ENCODE measurements at regions not wholly inside any gene's neighbourhood (a gene's known extent, or its start where the extent isn't known, plus 50 kb on each side); places are given as distances from the start of the nearest gene placed in this dataset.

DNA sequence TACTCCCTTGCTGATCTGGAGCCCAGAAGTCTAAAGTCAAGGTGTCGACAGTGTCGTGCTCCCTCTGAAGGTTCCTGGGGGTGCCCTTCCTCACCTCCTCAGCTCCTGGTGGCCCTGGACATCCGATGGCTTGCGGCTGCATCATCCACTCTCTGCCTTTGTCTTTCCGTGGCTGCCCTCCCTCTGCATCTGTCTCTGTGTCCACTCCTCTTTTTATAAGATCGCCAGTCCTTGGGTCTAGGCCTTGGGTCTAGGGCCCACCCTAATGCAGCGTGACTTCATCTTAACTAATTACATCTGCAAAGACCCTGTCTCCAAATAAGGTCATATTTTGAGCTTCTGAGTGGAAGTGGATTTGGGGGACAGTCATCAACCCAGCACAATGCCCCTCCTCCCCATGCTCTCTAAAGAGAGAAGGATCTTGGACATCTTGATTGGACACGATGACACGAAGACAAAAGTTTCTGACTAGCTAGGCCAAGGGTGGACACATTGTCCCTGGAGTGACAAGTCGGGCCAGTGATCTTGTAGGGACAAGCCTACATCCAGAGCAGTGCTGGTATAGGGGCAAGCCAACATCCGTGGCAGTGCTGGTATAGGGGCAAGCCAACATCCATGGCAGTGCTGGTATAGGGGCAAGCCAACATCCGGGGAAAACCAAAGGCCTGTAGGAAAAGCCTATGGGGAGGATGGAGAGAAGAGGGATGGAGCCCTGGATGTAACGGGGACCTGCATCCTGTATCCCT lies 93.9 kb upstream of the DIO3 start:
- H3K9me2 ChIP-seq (replicated peaks; ENCODE audit: insufficient read depth, low read length): no peaks in the 10 kb centered on the region
- H3K79me2 ChIP-seq (ENCODE audit: low read length): no peaks in the 10 kb centered on the region
- H3F3A ChIP-seq (ENCODE audit: insufficient read depth, low read length): no peaks in the 10 kb centered on the region
- H3K9me3 ChIP-seq (replicated peaks; ENCODE audit: insufficient read depth, low read length): no peaks in the 10 kb centered on the region
- no peaks in the 10 kb centered on the region for H3K4me1 ChIP-seq (ENCODE audit: low read length)
- H4K20me1 ChIP-seq (ENCODE audit: insufficient read depth, low read length): no peaks in the 10 kb centered on the region
- H3K9ac ChIP-seq (ENCODE audit: low read length): no peak overlapping the region
- H3K27ac ChIP-seq (ENCODE audit: low read length): no peak overlapping the region
- no peak overlapping the region for H3K4me2 ChIP-seq (ENCODE audit: low read depth, low read length)
- H2AFZ ChIP-seq (ENCODE audit: low read length): no peak overlapping the region
- peaks cover 12% of the 10 kb centered on the region for H3K27me3 ChIP-seq (replicated peaks; ENCODE audit: insufficient read depth, low read length)
- H3K4me3 ChIP-seq (ENCODE audit: low read length): no peak overlapping the region
- no peaks in the 10 kb centered on the region for H3K36me3 ChIP-seq (replicated peaks; ENCODE audit: insufficient read depth, low read length)
- DNase-seq: no peak
- TF ChIP-seq EZH2 (optimal IDR thresholded peaks at IDR 0.05; ENCODE audit: low read depth, low read length) (no peak), EZH2phosphoT487 (IDR thresholded peaks at IDR 0.05; ENCODE audit: low read length) (no peak)
- TF ChIP-seq, protein P1, sequence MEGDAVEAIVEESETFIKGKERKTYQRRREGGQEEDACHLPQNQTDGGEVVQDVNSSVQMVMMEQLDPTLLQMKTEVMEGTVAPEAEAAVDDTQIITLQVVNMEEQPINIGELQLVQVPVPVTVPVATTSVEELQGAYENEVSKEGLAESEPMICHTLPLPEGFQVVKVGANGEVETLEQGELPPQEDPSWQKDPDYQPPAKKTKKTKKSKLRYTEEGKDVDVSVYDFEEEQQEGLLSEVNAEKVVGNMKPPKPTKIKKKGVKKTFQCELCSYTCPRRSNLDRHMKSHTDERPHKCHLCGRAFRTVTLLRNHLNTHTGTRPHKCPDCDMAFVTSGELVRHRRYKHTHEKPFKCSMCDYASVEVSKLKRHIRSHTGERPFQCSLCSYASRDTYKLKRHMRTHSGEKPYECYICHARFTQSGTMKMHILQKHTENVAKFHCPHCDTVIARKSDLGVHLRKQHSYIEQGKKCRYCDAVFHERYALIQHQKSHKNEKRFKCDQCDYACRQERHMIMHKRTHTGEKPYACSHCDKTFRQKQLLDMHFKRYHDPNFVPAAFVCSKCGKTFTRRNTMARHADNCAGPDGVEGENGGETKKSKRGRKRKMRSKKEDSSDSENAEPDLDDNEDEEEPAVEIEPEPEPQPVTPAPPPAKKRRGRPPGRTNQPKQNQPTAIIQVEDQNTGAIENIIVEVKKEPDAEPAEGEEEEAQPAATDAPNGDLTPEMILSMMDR (IDR thresholded peaks at IDR 0.05; ENCODE audit: low read length): no peak

DNA sequence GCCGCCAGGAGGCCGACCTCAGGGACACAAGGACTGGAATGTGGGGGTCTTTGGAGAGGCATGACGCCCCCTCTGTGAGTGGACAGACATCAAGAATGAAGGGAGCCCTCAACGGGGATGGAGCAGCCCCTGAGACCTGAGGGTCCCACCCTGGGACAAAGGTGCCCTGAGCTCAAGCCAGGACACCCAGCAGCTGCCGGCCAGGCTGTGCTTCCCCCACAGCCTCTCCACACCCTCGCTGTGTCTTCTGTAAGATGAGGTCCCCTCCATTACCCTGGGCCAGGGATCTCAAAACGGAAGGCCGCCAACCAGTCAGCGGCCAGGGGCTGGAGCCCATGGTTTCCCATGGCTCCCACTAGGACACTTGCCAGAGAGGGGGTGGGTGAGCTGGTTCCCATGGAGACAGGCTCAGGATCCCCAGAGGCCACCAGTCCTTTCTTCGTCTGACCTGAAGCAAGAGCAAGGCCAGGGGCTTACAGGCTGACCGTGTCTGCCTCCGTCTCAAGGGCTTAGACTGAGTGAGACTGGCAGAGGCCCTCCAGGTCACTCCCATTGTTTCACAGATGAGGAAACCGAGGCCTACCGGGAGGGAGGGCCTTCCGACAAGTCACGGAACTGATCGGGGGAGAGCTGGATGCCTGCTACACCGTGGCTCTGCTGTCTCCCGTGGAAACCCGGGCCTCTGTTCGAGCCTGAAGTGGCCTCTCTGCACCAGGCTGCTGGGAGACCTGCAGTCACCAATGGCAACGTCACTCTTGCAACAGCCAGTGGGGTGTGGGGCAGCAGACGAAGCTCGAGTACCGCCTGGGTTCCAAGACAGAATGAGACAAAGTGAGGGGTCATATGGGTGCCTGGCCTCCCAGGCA lies 91.7 kb upstream of the DIO3 start:
- H3K27me3 ChIP-seq (replicated peaks; ENCODE audit: insufficient read depth, low read length): peaks cover 21% of the 10 kb centered on the region
- no peak for TF ChIP-seq EZH2phosphoT487 (IDR thresholded peaks at IDR 0.05; ENCODE audit: low read length)
- TF ChIP-seq EZH2 (optimal IDR thresholded peaks at IDR 0.05; ENCODE audit: low read depth, low read length): no peak
- TF ChIP-seq, protein P1 (IDR thresholded peaks at IDR 0.05; ENCODE audit: low read length): no peak
- H3K27ac ChIP-seq (ENCODE audit: low read length): no peak overlapping the region
- H3K79me2 ChIP-seq (ENCODE audit: low read length): no peaks in the 10 kb centered on the region
- no peaks in the 10 kb centered on the region for H4K20me1 ChIP-seq (ENCODE audit: insufficient read depth, low read length)
- no peaks in the 10 kb centered on the region for H3K9me2 ChIP-seq (replicated peaks; ENCODE audit: insufficient read depth, low read length)
- no peaks in the 10 kb centered on the region for H3K36me3 ChIP-seq (replicated peaks; ENCODE audit: insufficient read depth, low read length)
- H3K9ac ChIP-seq (ENCODE audit: low read length): no peak overlapping the region
- H3K4me2 ChIP-seq (ENCODE audit: low read depth, low read length): no peak overlapping the region
- H3K4me1 ChIP-seq (ENCODE audit: low read length): no peaks in the 10 kb centered on the region
- no peak for DNase-seq
- H2AFZ ChIP-seq (ENCODE audit: low read length): no peak overlapping the region
- H3K9me3 ChIP-seq (replicated peaks; ENCODE audit: insufficient read depth, low read length): no peaks in the 10 kb centered on the region
- no peaks in the 10 kb centered on the region for H3F3A ChIP-seq (ENCODE audit: insufficient read depth, low read length)
- H3K4me3 ChIP-seq (ENCODE audit: low read length): no peak overlapping the region

DNA sequence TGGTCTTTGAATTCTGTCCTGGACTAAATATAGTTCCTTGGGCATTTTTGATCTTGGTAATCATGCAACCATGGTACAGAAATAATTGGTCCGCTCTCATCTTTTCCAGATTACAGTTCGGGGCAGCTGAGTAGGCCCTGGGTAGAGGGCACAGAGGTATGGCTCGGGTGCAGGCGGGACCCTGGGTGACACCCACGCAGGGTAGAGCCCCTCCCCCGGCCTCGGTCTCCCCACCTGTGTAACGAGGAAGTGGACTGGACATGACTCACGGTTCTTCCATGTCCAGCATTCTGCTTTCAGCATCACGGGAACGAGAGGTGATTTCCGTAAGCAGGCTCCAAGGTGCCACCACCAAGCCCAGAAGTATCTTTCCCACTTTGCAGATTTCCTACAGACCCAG lies 91.0 kb upstream of the DIO3 start:
- TF ChIP-seq EZH2 (optimal IDR thresholded peaks at IDR 0.05; ENCODE audit: low read depth, low read length) (no peak), EZH2phosphoT487 (IDR thresholded peaks at IDR 0.05; ENCODE audit: low read length) (no peak)
- TF ChIP-seq, protein P1 (IDR thresholded peaks at IDR 0.05; ENCODE audit: low read length): no peak
- no peaks in the 10 kb centered on the region for H3K9me3 ChIP-seq (replicated peaks; ENCODE audit: insufficient read depth, low read length)
- no peaks in the 10 kb centered on the region for H3K9me2 ChIP-seq (replicated peaks; ENCODE audit: insufficient read depth, low read length)
- H3K4me3 ChIP-seq (ENCODE audit: low read length): no peak overlapping the region
- no peaks in the 10 kb centered on the region for H3F3A ChIP-seq (ENCODE audit: insufficient read depth, low read length)
- H3K36me3 ChIP-seq (replicated peaks; ENCODE audit: insufficient read depth, low read length): no peaks in the 10 kb centered on the region
- no peak overlapping the region for H3K9ac ChIP-seq (ENCODE audit: low read length)
- DNase-seq: no peak
- no peaks in the 10 kb centered on the region for H3K79me2 ChIP-seq (ENCODE audit: low read length)
- no peak overlapping the region for H2AFZ ChIP-seq (ENCODE audit: low read length)
- H3K4me2 ChIP-seq (ENCODE audit: low read depth, low read length): no peak overlapping the region
- no peak overlapping the region for H3K27ac ChIP-seq (ENCODE audit: low read length)
- peaks cover 28% of the 10 kb centered on the region for H3K27me3 ChIP-seq (replicated peaks; ENCODE audit: insufficient read depth, low read length)
- H3K4me1 ChIP-seq (ENCODE audit: low read length): no peaks in the 10 kb centered on the region
- no peaks in the 10 kb centered on the region for H4K20me1 ChIP-seq (ENCODE audit: insufficient read depth, low read length)

All from MM.1S (cell line).